GM21737 (cell line): ENCODE measurements at regions not wholly inside any gene's neighbourhood (a gene's known extent, or its start where the extent isn't known, plus 50 kb on each side); places are given as distances from the start of the nearest gene placed in this dataset.

Source experiments
- ATAC-seq: cut with Tn5 transposase; IDR thresholded peaks from one replicate; pipeline ENCODE4 v1.9.1; 2021; ENCODE audit warnings: mild to moderate bottlenecking, moderate library complexity; ENCODE audit not compliant: unreplicated experiment

- ATAC-seq = no peak
These were observed 935.0 kb upstream of the INTU start for GRCh38 chr4:126697748-126698147.

- no peak for ATAC-seq
These were observed 934.5 kb upstream of the INTU start for GRCh38 chr4:126698224-126698623.

GRCh38 chr4:126701756-126702155, 931.0 kb upstream of the INTU start:
- ATAC-seq = no peak

- no peak for ATAC-seq
These were observed 930.0 kb upstream of the INTU start for GRCh38 chr4:126702747-126703146.

- no peak for ATAC-seq
These were observed 927.5 kb upstream of the INTU start for GRCh38 chr4:126705266-126705665.

GRCh38 chr4:126708716-126709115, 924.0 kb upstream of the INTU start:
- no peak for ATAC-seq

- ATAC-seq = no peak
These were observed 921.8 kb upstream of the INTU start for GRCh38 chr4:126710935-126711334.

- no peak for ATAC-seq
These were observed 917.7 kb upstream of the INTU start for GRCh38 chr4:126715067-126715466.

GRCh38 chr4:126715681-126716080, 917.1 kb upstream of the INTU start:
- no peak for ATAC-seq

GRCh38 chr4:126718136-126718535, 914.6 kb upstream of the INTU start:
- ATAC-seq = no peak

GRCh38 chr4:126719852-126720251, 912.9 kb upstream of the INTU start:
- ATAC-seq = no peak

GRCh38 chr4:126725906-126726305, 906.9 kb upstream of the INTU start:
- no peak for ATAC-seq

GRCh38 chr4:126727461-126727860, 905.3 kb upstream of the INTU start:
- ATAC-seq = no peak

GRCh38 chr4:126731062-126731461, 901.7 kb upstream of the INTU start:
- no peak for ATAC-seq

GRCh38 chr4:126733301-126733700, 899.5 kb upstream of the INTU start:
- ATAC-seq = no peak

- ATAC-seq = no peak
These were observed 898.3 kb upstream of the INTU start for GRCh38 chr4:126734465-126734864.

- ATAC-seq = no peak
These were observed 897.2 kb upstream of the INTU start for GRCh38 chr4:126735294-126736132.

- no peak for ATAC-seq
These were observed 896.6 kb upstream of the INTU start for GRCh38 chr4:126736133-126736518.

GRCh38 chr4:126737899-126738526, 894.7 kb upstream of the INTU start:
- ATAC-seq = no peak

GRCh38 chr4:126738527-126738923, 894.2 kb upstream of the INTU start:
- no peak for ATAC-seq

GRCh38 chr4:126738926-126739325, 893.8 kb upstream of the INTU start:
- ATAC-seq = no peak

- no peak for ATAC-seq
These were observed 892.1 kb upstream of the INTU start for GRCh38 chr4:126740687-126741086.

GRCh38 chr4:126742048-126742447, 890.7 kb upstream of the INTU start:
- no peak for ATAC-seq
